DLD1 (cell line): ENCODE measurements at regions not wholly inside any gene's neighbourhood (a gene's known extent, or its start where the extent isn't known, plus 50 kb on each side); places are given as distances from the start of the nearest gene placed in this dataset.

Experiments used
- in situ Hi-C: cut with HindIII; loops from 2 replicates; pipeline ENCODE4 v1.10.0; 2017; ENCODE audit warnings: low sequenced_read_pairs

GRCh38 chr1:184919892-184920291 lies 54.4 kb downstream of the NIBAN1 start:
- in situ Hi-C loops, result no loop called here

DNA sequence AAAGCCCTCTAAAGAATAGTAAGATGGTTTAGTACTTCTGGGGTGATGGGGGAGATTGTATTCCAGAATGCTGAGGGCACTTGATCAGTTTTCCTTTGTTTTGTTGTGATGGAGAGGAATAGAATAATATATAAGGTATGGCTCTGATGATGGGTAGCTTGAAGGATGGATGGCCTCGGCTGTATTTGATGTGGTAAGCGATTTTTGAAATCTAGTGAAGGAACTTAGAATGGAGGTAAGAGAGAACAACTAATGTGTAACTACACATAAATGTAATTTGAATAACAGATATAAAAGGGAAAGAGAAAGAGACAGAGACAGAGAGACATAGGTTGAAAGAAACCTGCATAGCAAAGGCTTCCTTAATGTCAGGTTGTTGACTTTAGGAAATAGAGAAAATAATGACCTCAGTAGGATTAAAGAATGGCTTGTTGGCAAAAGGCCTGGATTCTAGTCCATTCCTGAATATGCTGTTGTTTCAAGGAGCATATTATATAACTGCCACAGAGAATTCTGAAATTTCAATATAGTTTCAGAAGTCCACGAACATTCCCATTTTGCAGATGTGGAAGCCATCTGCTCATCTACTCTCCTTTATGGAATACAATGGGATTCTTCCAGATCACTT lies 58.7 kb downstream of the NIBAN1 start:
- in situ Hi-C loops, result no loop called here

- in situ Hi-C loops, result no loop called here
Observed at GRCh38 chr1:184914149-184914548, 60.2 kb downstream of the NIBAN1 start.

DNA sequence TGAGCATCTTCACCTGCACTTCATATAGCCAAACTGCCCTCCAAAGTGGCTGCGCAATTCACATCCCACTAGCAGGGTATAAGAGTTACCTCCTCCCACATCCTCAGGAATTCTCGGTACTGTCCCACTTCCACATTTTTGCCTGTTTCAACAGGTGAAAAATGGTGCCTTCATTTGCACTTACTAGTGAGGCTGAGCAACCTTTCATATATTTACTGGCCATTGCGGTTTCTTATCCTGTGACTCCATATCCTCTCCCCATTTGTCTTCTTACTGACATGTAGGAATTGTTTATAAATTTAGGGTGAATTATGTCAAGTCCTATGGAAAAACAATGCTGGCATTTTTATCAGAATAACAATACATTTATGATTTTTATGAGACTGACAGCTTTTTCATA lies 61.9 kb downstream of the NIBAN1 start:
- in situ Hi-C loops, result no loop called here

DNA sequence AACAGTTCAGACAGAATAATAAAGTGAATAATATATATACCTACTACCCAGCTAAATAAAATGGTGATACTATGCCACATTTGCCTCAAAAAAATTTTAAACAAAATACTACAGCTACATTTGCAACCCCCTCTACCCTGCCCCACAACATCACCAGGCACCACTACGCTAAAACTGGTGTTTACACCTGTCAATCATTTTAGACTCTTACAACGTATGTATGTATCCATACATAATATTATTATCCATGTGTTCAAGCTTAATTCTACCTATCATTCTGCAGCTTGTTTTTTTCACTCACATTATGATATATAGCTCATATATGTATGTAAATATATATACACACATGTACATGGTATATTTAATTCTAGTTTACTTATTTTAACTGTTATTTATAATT lies 62.5 kb downstream of the NIBAN1 start:
- in situ Hi-C loops, result no loop called here

GRCh38 chr1:184911103-184911745 lies 63.1 kb downstream of the NIBAN1 start:
- in situ Hi-C loops, result no loop called here

DNA sequence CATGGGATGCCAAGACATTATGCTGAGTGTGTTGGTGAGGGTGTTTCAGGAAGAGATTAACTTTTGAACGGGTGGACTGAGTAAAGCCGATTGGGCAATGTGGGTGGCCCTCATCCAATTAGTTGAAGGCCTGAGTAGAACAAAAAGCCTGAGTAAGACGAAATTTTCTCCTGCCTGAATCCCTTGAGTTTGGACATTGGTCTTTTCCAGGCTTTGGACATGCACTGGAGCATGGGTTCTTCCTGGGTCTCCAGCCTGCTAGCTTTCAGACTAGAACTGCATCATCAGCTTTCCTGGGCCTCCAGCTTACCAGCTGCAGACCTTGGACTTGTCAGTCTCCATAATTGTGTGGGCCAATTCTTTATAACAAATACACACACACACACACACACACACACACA lies 63.6 kb downstream of the NIBAN1 start:
- in situ Hi-C loops, result no loop called here

DNA sequence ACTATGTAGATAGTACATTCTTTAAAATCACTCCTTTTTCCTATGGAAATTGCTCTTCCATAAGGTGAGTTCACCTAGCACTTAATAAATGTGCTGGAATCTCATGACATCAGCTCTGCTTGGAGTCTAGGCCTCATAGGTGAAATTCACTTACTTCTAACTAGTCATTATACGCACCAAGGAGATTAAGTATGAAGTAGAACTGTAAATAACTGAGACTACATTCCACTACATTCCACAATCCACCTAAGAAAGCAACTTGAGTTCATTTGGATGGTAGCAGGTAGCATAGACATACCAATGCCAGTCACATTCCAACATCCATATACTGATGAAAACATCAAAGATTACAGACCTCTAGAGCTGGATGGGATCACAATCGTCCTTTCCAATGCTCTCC lies 64.3 kb downstream of the NIBAN1 start:
- in situ Hi-C loops, result no loop called here

- in situ Hi-C loops, result no loop called here
Observed at GRCh38 chr1:184909019-184909418, 65.3 kb downstream of the NIBAN1 start.

DNA sequence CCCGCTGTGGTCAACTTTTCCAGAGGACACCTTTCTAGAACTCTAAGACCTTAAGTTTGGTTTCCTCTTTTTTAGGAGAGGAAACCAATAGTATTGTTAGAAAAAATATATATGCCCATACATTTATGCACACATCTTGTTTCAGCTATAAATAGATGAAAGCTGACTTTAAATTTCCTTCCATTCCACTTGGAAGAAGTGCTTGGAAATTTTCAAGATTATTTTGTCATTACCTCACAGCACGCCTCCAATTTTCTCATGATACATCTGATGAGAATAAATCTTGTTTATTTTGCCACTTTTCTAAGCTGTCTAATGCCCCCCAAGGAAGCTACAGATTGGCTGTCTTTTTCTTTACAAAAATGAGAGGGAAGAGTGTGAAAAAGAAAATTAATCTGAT lies 65.8 kb downstream of the NIBAN1 start:
- in situ Hi-C loops, result no loop called here

DNA sequence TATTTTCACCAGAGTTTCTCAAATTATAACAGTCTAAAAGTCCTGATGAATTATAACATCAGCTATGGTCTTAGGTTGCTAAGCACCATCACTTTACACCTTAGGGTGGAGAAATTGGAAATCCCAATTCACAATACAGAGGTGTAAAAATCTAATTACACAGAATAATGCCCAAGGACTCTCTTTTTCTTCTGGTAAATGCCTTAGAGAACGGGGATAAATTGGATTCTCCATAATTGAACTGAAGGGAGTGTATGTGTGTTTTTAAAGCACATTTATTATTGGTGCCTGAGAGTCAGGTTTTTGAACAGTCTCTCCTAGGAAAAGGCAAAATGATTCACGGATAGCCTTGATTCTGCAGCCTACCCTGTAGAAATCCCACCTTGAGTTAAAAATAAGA lies 66.8 kb downstream of the NIBAN1 start:
- in situ Hi-C loops, result no loop called here

- in situ Hi-C loops, result no loop called here
Observed at GRCh38 chr1:184906761-184907160, 67.5 kb downstream of the NIBAN1 start.

DNA sequence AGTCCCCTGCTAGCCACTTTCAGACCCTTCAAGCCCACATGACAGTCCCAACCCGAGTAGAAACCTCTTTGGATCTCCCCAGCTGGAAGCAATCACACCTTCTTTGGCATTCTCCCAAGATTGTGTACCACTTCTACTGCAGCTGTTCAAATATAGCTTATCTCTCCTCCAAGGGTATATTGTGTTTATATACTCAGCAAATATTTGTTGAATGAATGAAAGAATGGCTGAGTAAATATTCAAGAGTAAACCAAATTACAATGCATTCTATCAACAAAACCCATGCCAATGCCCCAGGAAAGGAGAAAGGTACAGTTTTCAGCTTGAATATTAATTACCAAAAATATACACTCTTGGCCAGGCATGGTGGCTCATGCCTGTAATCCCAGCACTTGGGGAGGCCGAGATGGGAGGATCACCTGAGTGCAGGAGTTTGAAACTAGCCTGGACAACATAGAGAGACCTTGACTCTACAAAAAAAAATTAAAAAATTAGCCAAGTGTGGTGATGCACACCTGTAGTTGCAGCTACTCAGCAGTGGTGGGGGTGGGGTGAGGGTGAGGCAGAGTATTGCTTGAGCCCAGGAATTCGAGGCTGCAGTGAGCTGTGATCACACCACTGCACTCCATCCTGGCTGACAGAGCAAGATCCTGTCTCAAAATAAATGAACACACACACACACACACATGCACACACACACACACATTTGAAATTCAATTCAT lies 68.5 kb downstream of the NIBAN1 start:
- in situ Hi-C loops, result no loop called here

- in situ Hi-C loops, result loop anchor here (5.0 kb wide), 1 partner anchor 34 kb away; no protein-coding TSS in a partner anchor
Observed at GRCh38 chr1:184903111-184903692, 71.1 kb downstream of the NIBAN1 start.

DNA sequence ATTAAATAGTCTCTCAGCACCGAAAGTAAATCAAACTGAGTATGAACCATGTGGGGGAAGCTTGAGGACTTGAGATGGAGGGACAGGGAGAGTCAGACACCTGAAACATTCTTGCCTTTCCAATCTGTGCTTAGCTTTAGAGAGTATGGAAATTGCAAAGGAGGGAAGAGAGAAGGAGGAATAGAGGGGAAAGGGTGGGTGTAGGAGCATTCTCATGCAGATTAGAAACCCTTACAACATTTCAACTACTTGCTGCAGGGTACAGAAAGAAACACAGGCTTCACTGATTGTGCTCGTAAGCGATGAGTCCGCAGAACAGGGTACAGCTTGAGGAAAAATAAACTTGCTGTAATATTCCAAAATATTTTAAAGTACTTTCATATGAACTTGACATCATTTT lies 73.8 kb downstream of the NIBAN1 start:
- in situ Hi-C loops, result loop anchor here (5.0 kb wide), 1 partner anchor 37 kb away; no protein-coding TSS in a partner anchor

GRCh38 chr1:184896000-184896399 lies 78.3 kb downstream of the NIBAN1 start:
- in situ Hi-C loops, result no loop called here

GRCh38 chr1:184895086-184895485 lies 79.2 kb downstream of the NIBAN1 start:
- in situ Hi-C loops, result no loop called here

DNA sequence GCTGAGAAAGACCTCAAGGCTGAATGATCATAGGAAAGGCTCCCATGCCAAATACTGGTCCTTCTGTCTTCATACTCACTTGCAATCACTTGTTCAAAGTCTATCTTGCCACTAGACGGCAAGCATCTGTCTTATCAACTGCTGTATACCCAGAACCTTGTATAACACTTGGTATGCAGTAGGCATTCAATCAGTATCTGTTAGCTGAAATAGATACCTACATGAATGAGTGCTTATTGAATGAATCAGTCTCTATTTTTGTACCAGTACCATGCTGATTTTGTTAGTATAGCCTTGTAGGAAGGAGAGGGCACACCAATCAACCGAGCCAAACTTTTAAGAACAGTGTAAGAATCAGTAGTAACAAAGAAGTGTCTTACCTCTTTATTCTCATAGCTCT lies 80.6 kb downstream of the NIBAN1 start:
- in situ Hi-C loops, result no loop called here

GRCh38 chr1:184892116-184892515 lies 82.2 kb downstream of the NIBAN1 start:
- in situ Hi-C loops, result no loop called here

DNA sequence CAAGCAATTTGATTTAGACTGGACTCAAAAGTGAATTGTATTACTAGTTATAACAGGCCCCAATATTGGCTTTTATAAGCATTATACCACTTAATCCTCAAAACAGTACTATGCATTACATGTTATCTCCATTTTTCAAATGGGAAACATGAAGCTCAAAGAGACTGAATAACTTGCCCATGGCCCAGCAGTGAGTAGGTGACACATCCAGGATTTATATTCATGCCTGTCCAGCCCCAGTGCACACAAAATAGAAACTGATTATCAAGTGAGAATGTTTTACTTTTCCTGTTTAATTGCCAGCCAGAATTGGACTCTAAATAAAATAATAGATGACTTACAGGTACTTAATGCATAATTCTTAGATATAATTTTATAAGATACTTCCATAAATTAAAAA lies 82.9 kb downstream of the NIBAN1 start:
- in situ Hi-C loops, result no loop called here

- in situ Hi-C loops, result no loop called here
Observed at GRCh38 chr1:184890539-184890973, 83.8 kb downstream of the NIBAN1 start.

GRCh38 chr1:184889902-184890301 lies 84.4 kb downstream of the NIBAN1 start:
- in situ Hi-C loops, result no loop called here
